GM23338 (cell line): ENCODE measurements at regions not wholly inside any gene's neighbourhood (a gene's known extent, or its start where the extent isn't known, plus 50 kb on each side); places are given as distances from the start of the nearest gene placed in this dataset.

Source experiments
- ATAC-seq: fragments of 200-7000 bp; cut with Tn5 transposase; 3 replicates; pipeline ENCODE4 v1.9.1; 2020
- DNase-seq: peaks from one replicate; pipeline ENCODE4 v3.0.0-alpha.2; 2015; ENCODE audit warnings: low spot score
- H2AFZ ChIP-seq: fragments of 200-600 bp; sonication (generic); 2 replicates; pipeline ENCODE4 v1.8.0; 2016; ENCODE audit warnings: antibody characterized with exemption, mild to moderate bottlenecking, moderate library complexity
- H3F3A ChIP-seq: fragments of 200-600 bp; sonication (generic); replicated peaks from 2 replicates; pipeline ENCODE4 v1.8.0; 2017; ENCODE audit warnings: antibody characterized with exemption, mixed run types, low read depth
- H3K27ac ChIP-seq: fragments of 200-600 bp; sonication (generic); 2 replicates; pipeline ENCODE4 v1.6.1; 2016; ENCODE audit warnings: low read depth
- H3K27me3 ChIP-seq: fragments of 200-600 bp; sonication (generic); 2 replicates; pipeline ENCODE4 v1.8.0; 2016; ENCODE audit warnings: mild to moderate bottlenecking, mixed run types, moderate library complexity; ENCODE audit not compliant: insufficient read depth
- H3K36me3 ChIP-seq: fragments of 200-600 bp; sonication (generic); 2 replicates; pipeline ENCODE4 v1.8.0; 2016; ENCODE audit warnings: mild to moderate bottlenecking; ENCODE audit not compliant: insufficient read depth
- H3K4me1 ChIP-seq: fragments of 200-600 bp; sonication (generic); 2 replicates; pipeline ENCODE4 v1.8.0; 2016; ENCODE audit warnings: mild to moderate bottlenecking, moderate library complexity; ENCODE audit not compliant: insufficient read depth
- H3K4me2 ChIP-seq: fragments of 200-600 bp; sonication (generic); 2 replicates; pipeline ENCODE4 v1.7.1; 2017; ENCODE audit warnings: mixed run types
- H3K4me3 ChIP-seq: fragments of 200-600 bp; sonication (generic); 2 replicates; pipeline ENCODE4 v1.6.1; 2016; ENCODE audit warnings: mixed run types
- H3K79me2 ChIP-seq: fragments of 200-600 bp; sonication (generic); replicated peaks from 2 replicates; pipeline ENCODE4 v1.8.0; 2017; ENCODE audit warnings: mild to moderate bottlenecking; ENCODE audit not compliant: insufficient read depth
- H3K9me2 ChIP-seq: fragments of 200-600 bp; sonication (generic); 2 replicates; pipeline ENCODE4 v1.8.0; 2017; ENCODE audit not compliant: insufficient read depth
- H4K20me1 ChIP-seq: fragments of 200-600 bp; sonication (generic); replicated peaks from 2 replicates; pipeline ENCODE4 v1.8.0; 2017; ENCODE audit warnings: mild to moderate bottlenecking; ENCODE audit not compliant: insufficient read depth
- H3K27ac Mint-ChIP-seq: 2 replicates; pipeline ENCODE4 v1.8.0; 2020; ENCODE audit warnings: inconsistent platforms, mild to moderate bottlenecking, moderate library complexity, mixed read lengths
- H3K27me3 Mint-ChIP-seq: 3 replicates; pipeline ENCODE4 v1.8.0; 2022; ENCODE audit warnings: low read depth, mild to moderate bottlenecking, moderate library complexity, mixed read lengths, inconsistent platforms; ENCODE audit not compliant: insufficient read depth, poor library complexity
- H3K36me3 Mint-ChIP-seq: 3 replicates; pipeline ENCODE4 v1.8.0; 2021; ENCODE audit warnings: low read depth, mild to moderate bottlenecking, inconsistent platforms, moderate library complexity, mixed read lengths
- H3K4me1 Mint-ChIP-seq: 3 replicates; pipeline ENCODE4 v1.8.0; 2020; ENCODE audit warnings: mild to moderate bottlenecking, inconsistent platforms, mixed read lengths
- H3K4me3 Mint-ChIP-seq: 3 replicates; pipeline ENCODE4 v1.8.0; 2021; ENCODE audit warnings: moderate library complexity, mild to moderate bottlenecking, inconsistent platforms, mixed read lengths
- H3K9me3 Mint-ChIP-seq: 3 replicates; pipeline ENCODE4 v1.8.0; 2020; ENCODE audit warnings: moderate library complexity, mild to moderate bottlenecking, inconsistent platforms, mixed read lengths
- CREB1 ChIP-seq: fragments of 250-450 bp; sonication (Bioruptor Pico); IDR thresholded peaks from 2 replicates; pipeline ENCODE4 v1.5.0; 2020; ENCODE audit warnings: low read depth, mild to moderate bottlenecking, moderate library complexity
- CTCF ChIP-seq, 2 experiments: fragments of 200-600 bp in 1 of 2; sonication (generic) in 1 of 2; conservative IDR thresholded peaks; 2 replicates each; pipeline versions ENCODE4 v1.5.1 to v1.6.1; 2016 to 2017; ENCODE audit warnings: antibody characterized with exemption in 2 of 2, low read depth in 2 of 2, mild to moderate bottlenecking in 2 of 2, moderate library complexity in 1 of 2
- ETS1 ChIP-seq: IDR thresholded peaks from 2 replicates; pipeline ENCODE4 v1.6.1; 2016; ENCODE audit warnings: antibody characterized with exemption
- EZH2 ChIP-seq: fragments of 200-600 bp; sonication (generic); IDR thresholded peaks from one replicate; pipeline ENCODE4 v1.8.0; 2017; ENCODE audit warnings: antibody characterized with exemption, mild to moderate bottlenecking, low read depth; ENCODE audit not compliant: unreplicated experiment
- EZH2phosphoT487 ChIP-seq: fragments of 200-600 bp; sonication (generic); IDR thresholded peaks from one replicate; pipeline ENCODE4 v1.8.1; 2018; ENCODE audit warnings: antibody characterized with exemption; ENCODE audit not compliant: unreplicated experiment
- JUNB ChIP-seq: IDR thresholded peaks from one replicate; pipeline ENCODE4 v1.6.1; 2016; ENCODE audit warnings: antibody characterized with exemption; ENCODE audit not compliant: unreplicated experiment
- NANOG ChIP-seq: IDR thresholded peaks from 2 replicates; pipeline ENCODE4 v1.6.1; 2016; ENCODE audit warnings: antibody characterized with exemption, borderline replicate concordance
- POLR2AphosphoS5 ChIP-seq: IDR thresholded peaks from 2 replicates; pipeline ENCODE4 v1.6.1; 2016; ENCODE audit warnings: antibody characterized with exemption, low read depth
- STAT1 ChIP-seq: IDR thresholded peaks from one replicate; pipeline ENCODE4 v1.6.1; 2016; ENCODE audit warnings: antibody characterized with exemption; ENCODE audit not compliant: unreplicated experiment
- ZNF114 ChIP-seq: fragments of 250-450 bp; sonication (Bioruptor Pico); IDR thresholded peaks from 2 replicates; pipeline ENCODE4 v1.5.0; 2020; ENCODE audit warnings: mild to moderate bottlenecking, moderate library complexity
- ZNF331 ChIP-seq: fragments of 250-450 bp; sonication (Bioruptor Pico); IDR thresholded peaks from 2 replicates; pipeline ENCODE4 v1.5.0; 2020; ENCODE audit warnings: low read depth, mild to moderate bottlenecking, moderate library complexity

GRCh38 chr6:166872531-166873009, 83.8 kb downstream of the RNASET2 start (continued):
- TF ChIP-seq STAT1 (no peak), JUNB (no peak), ZNF114 (CRISPR knock-in tag) (no peak), NANOG (no peak), ETS1 (no peak), EZH2 (no peak), CREB1 (CRISPR knock-in tag) (no peak), ZNF331 (no peak), CTCF (conservative IDR thresholded peaks at IDR 0.05; ENCODE audit: low read depth in 2 of 2) (no peak)

GRCh38 chr6:166870602-166871208, 85.6 kb downstream of the RNASET2 start:
- Histone ChIP-seq H3K4me2 (no peak overlapping the region), H3K4me3 (no peak overlapping the region), H3K27ac (no peak overlapping the region), H3K27me3 (no peaks in the 10 kb centered on the region), H3F3A (no peaks in the 10 kb centered on the region), H2AFZ (no peak overlapping the region), H3K9me2 (no peaks in the 10 kb centered on the region), H3K36me3 (no peaks in the 10 kb centered on the region), H4K20me1 (no peaks in the 10 kb centered on the region; the same call in 1 of the 2 replicates), H3K4me1 (no peaks in the 10 kb centered on the region), H3K79me2 (no peaks in the 10 kb centered on the region)
- DNase-seq: no peak
- TF ChIP-seq EZH2phosphoT487 (no peak), EZH2 (no peak), ZNF331 (no peak), ZNF114 (CRISPR knock-in tag) (no peak), ETS1 (no peak), STAT1 (no peak), CTCF (conservative IDR thresholded peaks at IDR 0.05; ENCODE audit: low read depth in 2 of 2) (no peak), POLR2AphosphoS5 (no peak)
- Mint-ChIP-seq H3K9me3 (no peaks in the 10 kb centered on the region), H3K27ac (no peak overlapping the region), H3K4me3 (no peak overlapping the region), H3K4me1 (peaks cover 7% of the 10 kb centered on the region; the same call in 2 of the 3 replicates), H3K27me3 (peaks cover 6% of the 10 kb centered on the region), H3K36me3 (no peaks in the 10 kb centered on the region)
- ATAC-seq: no peak
